ENCODE measurements at regions not wholly inside any gene's neighbourhood (a gene's known extent, or its start where the extent isn't known, plus 50 kb on each side); places are given as distances from the start of the nearest gene placed in this dataset.

- no peak for DNase-seq (ENCODE audit: low read depth in 1 of 2, low spot score in 1 of 2)
Measured at GRCh38 chr6:165090242-165090641, 219.2 kb downstream of the C6orf118 start.

GRCh38 chr6:165086814-165087213, 222.6 kb downstream of the C6orf118 start:
- DNase-seq (ENCODE audit: low read depth in 1 of 2, low spot score in 1 of 2), result no peak

- no peak for DNase-seq (ENCODE audit: low read depth in 1 of 2, low spot score in 1 of 2)
Measured at GRCh38 chr6:165082636-165083035, 226.8 kb downstream of the C6orf118 start.

GRCh38 chr6:165081944-165082532, 227.4 kb downstream of the C6orf118 start:
- no peak for DNase-seq (ENCODE audit: low read depth in 1 of 2, low spot score in 1 of 2)

- no peak for DNase-seq (ENCODE audit: low read depth in 1 of 2, low spot score in 1 of 2)
Measured at GRCh38 chr6:165077876-165078275, 231.5 kb downstream of the C6orf118 start.

GRCh38 chr6:165071906-165072305, 237.5 kb downstream of the C6orf118 start:
- no peak for DNase-seq (ENCODE audit: low read depth in 1 of 2, low spot score in 1 of 2)

- no peak for DNase-seq (ENCODE audit: low read depth in 1 of 2, low spot score in 1 of 2)
Measured at GRCh38 chr6:165060720-165061119, 248.7 kb downstream of the C6orf118 start.

GRCh38 chr6:165059032-165059431, 250.4 kb downstream of the C6orf118 start:
- DNase-seq (ENCODE audit: low read depth in 1 of 2, low spot score in 1 of 2), result no peak

GRCh38 chr6:165056292-165056691, 253.1 kb downstream of the C6orf118 start:
- DNase-seq (ENCODE audit: low read depth in 1 of 2, low spot score in 1 of 2), result no peak

GRCh38 chr6:165055231-165055630, 254.2 kb downstream of the C6orf118 start:
- DNase-seq (ENCODE audit: low read depth in 1 of 2, low spot score in 1 of 2), result no peak

- DNase-seq (ENCODE audit: low read depth in 1 of 2, low spot score in 1 of 2), result no peak
Measured at GRCh38 chr6:165052561-165053480, 256.6 kb downstream of the C6orf118 start.

GRCh38 chr6:165049362-165049761, 260.0 kb downstream of the C6orf118 start:
- DNase-seq (ENCODE audit: low read depth in 1 of 2, low spot score in 1 of 2), result no peak

GRCh38 chr6:165047952-165048351, 261.5 kb downstream of the C6orf118 start:
- no peak for DNase-seq (ENCODE audit: low read depth in 1 of 2, low spot score in 1 of 2)

GRCh38 chr6:165045631-165046030, 263.8 kb downstream of the C6orf118 start:
- DNase-seq (ENCODE audit: low read depth in 1 of 2, low spot score in 1 of 2), result no peak

- no peak for DNase-seq (ENCODE audit: low read depth in 1 of 2, low spot score in 1 of 2)
Measured at GRCh38 chr6:165042912-165043311, 266.5 kb downstream of the C6orf118 start.

- DNase-seq (ENCODE audit: low read depth in 1 of 2, low spot score in 1 of 2), result no peak
Measured at GRCh38 chr6:165040440-165040839, 269.0 kb downstream of the C6orf118 start.

- DNase-seq (ENCODE audit: low read depth in 1 of 2, low spot score in 1 of 2), result no peak
Measured at GRCh38 chr6:165034271-165034741, 275.1 kb downstream of the C6orf118 start.

GRCh38 chr6:165031502-165031901, 277.9 kb downstream of the C6orf118 start:
- DNase-seq (ENCODE audit: low read depth in 1 of 2, low spot score in 1 of 2), result no peak

- no peak for DNase-seq (ENCODE audit: low read depth in 1 of 2, low spot score in 1 of 2)
Measured at GRCh38 chr6:165025040-165025439, 284.4 kb downstream of the C6orf118 start.

GRCh38 chr6:165019681-165020080, 289.7 kb downstream of the C6orf118 start:
- no peak for DNase-seq (ENCODE audit: low read depth in 1 of 2, low spot score in 1 of 2)

- DNase-seq (ENCODE audit: low read depth in 1 of 2, low spot score in 1 of 2), result no peak
Measured at GRCh38 chr6:165015676-165016075, 293.7 kb downstream of the C6orf118 start.

- DNase-seq (ENCODE audit: low read depth in 1 of 2, low spot score in 1 of 2), result no peak
Measured at GRCh38 chr6:165013701-165014100, 295.7 kb downstream of the C6orf118 start.
